Parathyroid adenoma (tissue), 2 donors: ENCODE measurements at regions not wholly inside any gene's neighbourhood (a gene's known extent, or its start where the extent isn't known, plus 50 kb on each side); places are given as distances from the start of the nearest gene placed in this dataset.

Source experiments
- H2AFZ ChIP-seq: fragments of 300-600 bp; sonication (generic); one replicate; pipeline ENCODE4 v1.7.0; 2017; ENCODE audit warnings: antibody characterized with exemption, mild to moderate bottlenecking
- H3K27ac ChIP-seq: fragments of 300-600 bp; sonication (generic); one replicate; pipeline ENCODE4 v1.7.0; 2017
- H3K27me3 ChIP-seq: fragments of 300-600 bp; sonication (generic); one replicate; pipeline ENCODE4 v1.7.0; 2017; ENCODE audit warnings: low read length; ENCODE audit not compliant: control insufficient read depth, insufficient read depth
- H3K36me3 ChIP-seq: fragments of 300-600 bp; sonication (generic); one replicate; pipeline ENCODE4 v1.7.0; 2017; ENCODE audit warnings: low read length; ENCODE audit not compliant: control insufficient read depth, insufficient read depth
- H3K4me1 ChIP-seq: fragments of 300-600 bp; sonication (generic); one replicate; pipeline ENCODE4 v1.7.0; 2017; ENCODE audit warnings: control low read depth
- H3K4me2 ChIP-seq: fragments of 300-600 bp; sonication (generic); one replicate; pipeline ENCODE4 v1.7.0; 2017; ENCODE audit warnings: low read length
- H3K4me3 ChIP-seq: fragments of 300-600 bp; sonication (generic); one replicate; pipeline ENCODE4 v1.7.0; 2017; ENCODE audit warnings: low read depth, low read length
- H3K79me2 ChIP-seq: fragments of 300-600 bp; sonication (generic); one replicate; pipeline ENCODE4 v1.7.0; 2017; ENCODE audit warnings: control low read depth
- H3K9ac ChIP-seq: fragments of 300-600 bp; sonication (generic); one replicate; pipeline ENCODE4 v1.7.0; 2017; ENCODE audit warnings: mild to moderate bottlenecking
- H3K9me3 ChIP-seq: fragments of 300-600 bp; sonication (generic); one replicate; pipeline ENCODE4 v1.7.0; 2017; ENCODE audit warnings: low read length; ENCODE audit not compliant: control insufficient read depth
- TF ChIP-seq, protein P1 (sequence below): fragments of 300-600 bp; sonication (generic); IDR thresholded peaks from one replicate; pipeline ENCODE4 v1.7.0; 2017; ENCODE audit warnings: antibody characterized with exemption, mild to moderate bottlenecking
- donor health status: primary hyperparathyroidism.

- Histone ChIP-seq H2AFZ (no peak overlapping the region), H3K4me2 (no peak overlapping the region), H3K79me2 (no peaks in the 10 kb centered on the region), H3K36me3 (no peaks in the 10 kb centered on the region), H3K9me3 (no peaks in the 10 kb centered on the region), H3K27me3 (no peaks in the 10 kb centered on the region), H3K27ac (no peak overlapping the region), H3K4me1 (no peaks in the 10 kb centered on the region), H3K4me3 (no peak overlapping the region), H3K9ac (no peak overlapping the region)
- TF ChIP-seq, protein P1, sequence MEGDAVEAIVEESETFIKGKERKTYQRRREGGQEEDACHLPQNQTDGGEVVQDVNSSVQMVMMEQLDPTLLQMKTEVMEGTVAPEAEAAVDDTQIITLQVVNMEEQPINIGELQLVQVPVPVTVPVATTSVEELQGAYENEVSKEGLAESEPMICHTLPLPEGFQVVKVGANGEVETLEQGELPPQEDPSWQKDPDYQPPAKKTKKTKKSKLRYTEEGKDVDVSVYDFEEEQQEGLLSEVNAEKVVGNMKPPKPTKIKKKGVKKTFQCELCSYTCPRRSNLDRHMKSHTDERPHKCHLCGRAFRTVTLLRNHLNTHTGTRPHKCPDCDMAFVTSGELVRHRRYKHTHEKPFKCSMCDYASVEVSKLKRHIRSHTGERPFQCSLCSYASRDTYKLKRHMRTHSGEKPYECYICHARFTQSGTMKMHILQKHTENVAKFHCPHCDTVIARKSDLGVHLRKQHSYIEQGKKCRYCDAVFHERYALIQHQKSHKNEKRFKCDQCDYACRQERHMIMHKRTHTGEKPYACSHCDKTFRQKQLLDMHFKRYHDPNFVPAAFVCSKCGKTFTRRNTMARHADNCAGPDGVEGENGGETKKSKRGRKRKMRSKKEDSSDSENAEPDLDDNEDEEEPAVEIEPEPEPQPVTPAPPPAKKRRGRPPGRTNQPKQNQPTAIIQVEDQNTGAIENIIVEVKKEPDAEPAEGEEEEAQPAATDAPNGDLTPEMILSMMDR = no peak
These were observed 154.8 kb downstream of the RPS24 start for GRCh38 chr10:78188446-78188845.

- H3K4me3 ChIP-seq = no peak overlapping the region
These were observed 156.6 kb downstream of the RPS24 start for GRCh38 chr10:78190051-78190825.

DNA sequence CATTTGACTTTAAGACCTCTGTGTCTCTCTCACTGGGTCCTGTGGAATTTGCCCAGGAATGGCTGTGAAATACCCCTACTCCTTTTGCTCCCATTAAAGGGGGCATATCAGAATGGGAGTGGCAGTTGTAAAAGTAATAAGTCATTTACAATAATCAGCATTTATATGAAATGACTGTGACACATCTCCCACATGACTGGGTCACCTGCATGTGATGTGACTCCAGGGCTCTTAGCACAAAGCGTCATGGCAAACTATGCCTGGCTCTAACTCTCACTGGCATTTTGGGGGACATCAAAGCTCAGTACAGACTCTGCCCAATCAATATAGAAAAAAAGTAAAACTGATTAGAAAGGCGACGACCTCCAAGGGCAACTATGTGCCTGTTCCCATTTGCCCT is 157.6 kb downstream of the RPS24 start:
- Histone ChIP-seq H3K4me1 (no peaks in the 10 kb centered on the region), H3K27ac (no peak overlapping the region), H3K27me3 (no peaks in the 10 kb centered on the region), H3K4me3 (no peak overlapping the region), H2AFZ (no peak overlapping the region), H3K9ac (no peak overlapping the region), H3K4me2 (no peak overlapping the region), H3K36me3 (no peaks in the 10 kb centered on the region), H3K9me3 (no peaks in the 10 kb centered on the region), H3K79me2 (no peaks in the 10 kb centered on the region)
- TF ChIP-seq, protein P1 = no peak

More at GRCh38 chr10:78190051-78190825, 156.6 kb downstream of the RPS24 start:
- Histone ChIP-seq H3K36me3 (no peaks in the 10 kb centered on the region), H3K27me3 (no peaks in the 10 kb centered on the region), H3K9ac (no peak overlapping the region), H3K9me3 (no peaks in the 10 kb centered on the region), H3K4me2 (no peak overlapping the region), H3K4me1 (no peaks in the 10 kb centered on the region), H2AFZ (no peak overlapping the region), H3K79me2 (no peaks in the 10 kb centered on the region), H3K27ac (no peak overlapping the region)
- TF ChIP-seq, protein P1 = no peak

GRCh38 chr10:78193189-78193588 is 159.5 kb downstream of the RPS24 start:
- no peak overlapping the region for H2AFZ ChIP-seq
- H3K4me3 ChIP-seq = no peak overlapping the region
- no peak overlapping the region for H3K9ac ChIP-seq
- H3K27ac ChIP-seq = no peak overlapping the region
- no peaks in the 10 kb centered on the region for H3K36me3 ChIP-seq
- no peaks in the 10 kb centered on the region for H3K4me1 ChIP-seq
- no peak overlapping the region for H3K4me2 ChIP-seq
- no peaks in the 10 kb centered on the region for H3K9me3 ChIP-seq
- TF ChIP-seq, protein P1 = no peak
- H3K79me2 ChIP-seq = no peaks in the 10 kb centered on the region
- no peaks in the 10 kb centered on the region for H3K27me3 ChIP-seq

- no peaks in the 10 kb centered on the region for H3K4me1 ChIP-seq
- H3K9ac ChIP-seq = no peak overlapping the region
- H2AFZ ChIP-seq = no peak overlapping the region
- no peaks in the 10 kb centered on the region for H3K9me3 ChIP-seq
- TF ChIP-seq, protein P1 = no peak
- H3K79me2 ChIP-seq = no peaks in the 10 kb centered on the region
- H3K27ac ChIP-seq = no peak overlapping the region
- no peak overlapping the region for H3K4me3 ChIP-seq
- no peaks in the 10 kb centered on the region for H3K27me3 ChIP-seq
- H3K36me3 ChIP-seq = no peaks in the 10 kb centered on the region
- no peak overlapping the region for H3K4me2 ChIP-seq
These were observed 160.4 kb downstream of the RPS24 start for GRCh38 chr10:78194050-78194449.
